ENCODE measurements at regions not wholly inside any gene's neighbourhood (a gene's known extent, or its start where the extent isn't known, plus 50 kb on each side); places are given as distances from the start of the nearest gene placed in this dataset.

DNA sequence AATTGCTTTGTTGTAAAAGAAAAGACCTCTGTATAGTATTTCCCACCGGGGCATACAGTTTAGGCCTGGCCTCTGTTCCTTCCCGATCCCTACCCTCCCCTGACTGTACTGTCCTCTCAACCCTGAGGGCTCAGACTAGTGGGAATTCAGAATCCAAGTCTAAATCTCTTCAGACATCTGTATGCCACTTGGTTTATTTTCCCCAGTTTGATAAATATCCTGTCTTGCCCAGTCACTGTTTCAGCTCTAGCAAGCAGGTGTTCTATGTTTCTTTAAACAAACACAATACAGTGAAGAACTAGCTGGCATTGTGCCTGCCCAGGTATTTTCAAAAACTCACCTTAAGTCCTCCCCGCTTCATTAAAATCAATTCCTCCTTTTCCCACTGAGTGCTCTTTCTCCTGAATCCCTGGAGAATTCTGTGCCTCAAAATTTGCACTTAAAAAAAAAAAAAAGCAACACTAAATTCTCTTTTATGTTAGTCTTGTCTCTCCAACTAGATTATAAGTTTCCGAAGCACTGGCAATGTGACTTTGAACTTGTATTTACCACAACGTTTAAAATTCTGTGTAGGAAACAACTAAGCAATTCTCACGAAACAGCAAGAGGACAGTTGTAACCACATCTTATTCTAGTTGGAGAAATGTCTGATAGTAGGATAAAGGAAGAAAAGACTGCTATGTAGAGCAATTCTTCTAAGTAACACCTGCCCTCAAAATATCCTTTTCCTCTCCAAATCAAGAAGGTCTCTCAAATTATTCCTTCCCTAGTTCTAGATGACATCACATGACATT is 112.0 kb upstream of the CARMIL1 start:
- DNase-seq (ENCODE audit: low read depth): no peak
- no peak overlapping the region for H3K4me3 ChIP-seq (ENCODE audit: low read depth, low read length)
- TF ChIP-seq, protein P1, sequence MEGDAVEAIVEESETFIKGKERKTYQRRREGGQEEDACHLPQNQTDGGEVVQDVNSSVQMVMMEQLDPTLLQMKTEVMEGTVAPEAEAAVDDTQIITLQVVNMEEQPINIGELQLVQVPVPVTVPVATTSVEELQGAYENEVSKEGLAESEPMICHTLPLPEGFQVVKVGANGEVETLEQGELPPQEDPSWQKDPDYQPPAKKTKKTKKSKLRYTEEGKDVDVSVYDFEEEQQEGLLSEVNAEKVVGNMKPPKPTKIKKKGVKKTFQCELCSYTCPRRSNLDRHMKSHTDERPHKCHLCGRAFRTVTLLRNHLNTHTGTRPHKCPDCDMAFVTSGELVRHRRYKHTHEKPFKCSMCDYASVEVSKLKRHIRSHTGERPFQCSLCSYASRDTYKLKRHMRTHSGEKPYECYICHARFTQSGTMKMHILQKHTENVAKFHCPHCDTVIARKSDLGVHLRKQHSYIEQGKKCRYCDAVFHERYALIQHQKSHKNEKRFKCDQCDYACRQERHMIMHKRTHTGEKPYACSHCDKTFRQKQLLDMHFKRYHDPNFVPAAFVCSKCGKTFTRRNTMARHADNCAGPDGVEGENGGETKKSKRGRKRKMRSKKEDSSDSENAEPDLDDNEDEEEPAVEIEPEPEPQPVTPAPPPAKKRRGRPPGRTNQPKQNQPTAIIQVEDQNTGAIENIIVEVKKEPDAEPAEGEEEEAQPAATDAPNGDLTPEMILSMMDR (IDR thresholded peaks at IDR 0.05; ENCODE audit: low read depth, low read length, missing control alignments): no peak

DNA sequence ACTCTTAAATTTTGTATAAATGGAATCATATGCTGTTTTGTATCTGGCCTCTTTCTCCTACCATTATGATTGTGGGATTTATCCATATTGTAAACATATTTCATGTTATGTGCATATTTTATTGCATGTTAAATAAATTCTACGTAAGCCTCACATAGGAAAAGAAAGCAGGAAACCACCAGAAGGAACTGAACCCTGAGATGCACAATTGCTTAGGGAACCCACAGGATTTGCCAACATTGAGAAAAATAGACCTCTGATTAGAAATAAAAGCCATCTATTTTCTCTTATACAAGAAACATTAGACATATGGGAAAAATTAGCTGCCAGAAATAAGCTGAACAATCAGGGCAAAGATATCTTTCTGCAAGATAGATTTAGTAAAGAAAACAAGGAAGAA is 111.2 kb upstream of the CARMIL1 start:
- H3K4me3 ChIP-seq (ENCODE audit: low read depth, low read length): no peak overlapping the region
- TF ChIP-seq, protein P1 (IDR thresholded peaks at IDR 0.05; ENCODE audit: low read depth, low read length, missing control alignments): no peak
- no peak for DNase-seq (ENCODE audit: low read depth)

- no peak overlapping the region for H3K4me3 ChIP-seq (ENCODE audit: low read depth, low read length)
- TF ChIP-seq, protein P1 (IDR thresholded peaks at IDR 0.05; ENCODE audit: low read depth, low read length, missing control alignments): no peak
- DNase-seq (ENCODE audit: low read depth): no peak
Observed at GRCh38 chr6:25168637-25169036, 110.5 kb upstream of the CARMIL1 start.

- TF ChIP-seq, protein P1 (IDR thresholded peaks at IDR 0.05; ENCODE audit: low read depth, low read length, missing control alignments): no peak
- DNase-seq (ENCODE audit: low read depth): no peak
- no peak overlapping the region for H3K4me3 ChIP-seq (ENCODE audit: low read depth, low read length)
Observed at GRCh38 chr6:25169553-25169952, 109.6 kb upstream of the CARMIL1 start.

GRCh38 chr6:25169961-25170360 is 109.2 kb upstream of the CARMIL1 start:
- TF ChIP-seq, protein P1 (IDR thresholded peaks at IDR 0.05; ENCODE audit: low read depth, low read length, missing control alignments): no peak

GRCh38 chr6:25170640-25171039 is 108.5 kb upstream of the CARMIL1 start:
- no peak overlapping the region for H3K4me3 ChIP-seq (ENCODE audit: low read depth, low read length)
- TF ChIP-seq, protein P1 (IDR thresholded peaks at IDR 0.05; ENCODE audit: low read depth, low read length, missing control alignments): no peak
- DNase-seq (ENCODE audit: low read depth): no peak

More at GRCh38 chr6:25169961-25170360, 109.2 kb upstream of the CARMIL1 start:
- no peak for DNase-seq (ENCODE audit: low read depth)
- no peak overlapping the region for H3K4me3 ChIP-seq (ENCODE audit: low read depth, low read length)

DNA sequence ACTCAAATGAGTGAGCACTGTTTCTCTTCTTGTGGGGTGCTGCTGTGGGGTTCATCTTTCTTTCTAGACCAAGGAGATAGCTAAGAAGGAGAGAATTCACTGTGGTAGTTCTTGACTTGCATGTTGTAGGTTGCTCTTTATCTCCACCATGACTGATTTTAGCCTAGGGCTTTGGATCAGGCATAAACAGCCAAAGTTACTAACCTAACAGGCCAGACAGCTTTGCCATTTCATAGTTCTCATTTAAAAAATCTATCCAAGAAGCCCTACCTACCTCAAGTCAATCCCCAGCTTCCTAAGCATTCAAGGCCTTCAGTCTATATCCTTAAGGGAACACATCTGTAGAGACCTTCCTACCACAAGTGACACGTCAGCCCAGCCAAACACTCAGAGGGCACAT is 107.9 kb upstream of the CARMIL1 start:
- TF ChIP-seq, protein P1 (IDR thresholded peaks at IDR 0.05; ENCODE audit: low read depth, low read length, missing control alignments): no peak
- no peak for DNase-seq (ENCODE audit: low read depth)
- no peak overlapping the region for H3K4me3 ChIP-seq (ENCODE audit: low read depth, low read length)
